ENCODE measurements at regions not wholly inside any gene's neighbourhood (a gene's known extent, or its start where the extent isn't known, plus 50 kb on each side); places are given as distances from the start of the nearest gene placed in this dataset.

DNA sequence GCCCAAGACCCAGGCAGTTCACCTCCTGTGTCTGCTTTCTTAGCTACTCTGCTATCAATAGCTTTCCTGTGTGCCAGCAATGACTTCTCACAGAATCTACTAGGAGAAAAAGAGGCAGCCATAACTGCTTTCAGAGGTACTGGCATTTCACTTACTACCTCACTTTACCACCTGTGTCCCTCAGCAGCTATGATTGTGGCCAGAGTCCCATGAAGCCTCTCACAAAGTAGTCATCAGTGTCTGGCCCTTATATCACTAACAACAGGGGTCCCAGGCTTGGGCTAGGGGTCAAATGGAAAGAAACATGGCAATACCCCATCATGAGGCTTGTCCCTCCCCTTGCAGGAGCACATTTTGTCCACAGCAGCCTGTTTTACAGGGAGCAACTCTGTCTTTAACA lies 62.7 kb upstream of the EPS8L3 start:
- no peak for DNase-seq (ENCODE audit: low spot score)

DNA sequence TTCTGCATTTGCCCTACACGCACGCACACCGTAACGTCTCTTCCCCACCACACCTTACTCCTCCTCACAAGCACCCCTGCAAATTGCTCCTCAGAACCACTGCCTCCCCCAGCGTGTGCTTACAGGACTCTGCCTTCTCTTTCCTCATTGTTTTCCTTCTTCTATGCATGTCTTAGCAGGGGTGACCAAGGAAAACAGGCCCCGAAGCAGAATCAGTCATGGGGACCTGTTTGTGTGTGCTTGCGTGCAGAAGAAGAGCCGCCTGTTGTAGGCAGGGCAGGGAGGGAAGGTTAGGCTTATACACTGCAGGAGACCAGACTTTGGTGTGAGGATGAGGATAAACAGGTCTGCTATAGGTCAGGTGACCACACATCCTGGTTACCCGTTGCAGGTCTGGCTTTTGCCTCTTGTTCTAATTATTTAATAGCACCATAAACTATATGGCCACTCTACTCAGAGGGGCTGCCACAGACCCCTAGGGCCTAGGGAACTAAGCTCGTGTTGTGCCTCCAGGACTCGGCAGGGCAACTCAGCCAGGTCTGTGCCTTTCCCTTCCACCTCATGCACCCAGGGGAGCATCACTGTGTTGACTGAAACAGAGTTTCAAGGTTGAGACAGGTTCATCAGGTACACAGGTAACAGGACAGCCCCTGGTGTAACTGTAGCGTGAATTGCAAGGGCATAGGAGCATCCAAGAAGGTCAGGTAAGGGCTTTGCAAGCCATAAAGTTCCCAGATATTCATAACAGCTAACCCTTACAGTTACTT lies 60.8 kb upstream of the EPS8L3 start:
- no peak for DNase-seq (ENCODE audit: low spot score)

DNA sequence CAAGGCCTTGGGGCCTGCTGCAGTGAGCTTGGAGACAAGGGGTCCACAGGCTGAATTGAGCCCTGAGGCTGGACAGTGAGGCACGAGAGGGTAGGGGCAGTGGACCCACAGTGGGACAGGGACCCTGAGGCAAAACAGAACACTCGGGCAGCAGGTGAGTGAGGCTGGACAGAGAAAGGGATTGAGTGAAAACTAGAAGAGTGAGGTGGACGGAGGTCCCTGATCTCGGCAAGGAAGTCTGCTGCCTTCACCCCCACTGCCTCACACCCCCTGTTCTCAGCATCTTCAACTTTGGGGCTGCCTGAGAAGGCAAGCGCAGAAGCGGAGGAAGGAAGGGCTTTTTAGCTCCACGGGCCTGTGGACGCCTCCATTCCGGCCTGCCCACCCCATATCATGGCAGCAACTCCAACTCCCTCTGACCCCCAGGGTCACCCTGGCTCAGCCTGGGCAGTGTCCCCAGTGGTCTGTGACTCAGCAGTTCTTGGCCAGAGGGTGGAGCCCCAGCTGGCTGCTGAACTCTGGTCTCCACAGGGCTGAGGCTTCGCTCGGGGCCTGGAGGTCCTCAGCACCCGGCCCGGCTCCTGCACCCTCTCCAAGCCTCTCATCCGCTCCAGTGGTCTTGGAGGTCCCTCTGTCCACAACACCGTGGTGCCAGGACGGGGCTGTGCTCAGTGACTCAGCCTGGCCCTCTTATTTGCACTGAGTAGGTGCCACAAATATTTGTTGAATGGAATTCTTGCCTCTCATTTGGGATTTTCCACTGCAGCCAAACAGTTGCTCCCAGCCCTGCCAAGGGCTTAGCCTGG lies 60.0 kb upstream of the EPS8L3 start:
- DNase-seq (ENCODE audit: low spot score), result no peak

DNA sequence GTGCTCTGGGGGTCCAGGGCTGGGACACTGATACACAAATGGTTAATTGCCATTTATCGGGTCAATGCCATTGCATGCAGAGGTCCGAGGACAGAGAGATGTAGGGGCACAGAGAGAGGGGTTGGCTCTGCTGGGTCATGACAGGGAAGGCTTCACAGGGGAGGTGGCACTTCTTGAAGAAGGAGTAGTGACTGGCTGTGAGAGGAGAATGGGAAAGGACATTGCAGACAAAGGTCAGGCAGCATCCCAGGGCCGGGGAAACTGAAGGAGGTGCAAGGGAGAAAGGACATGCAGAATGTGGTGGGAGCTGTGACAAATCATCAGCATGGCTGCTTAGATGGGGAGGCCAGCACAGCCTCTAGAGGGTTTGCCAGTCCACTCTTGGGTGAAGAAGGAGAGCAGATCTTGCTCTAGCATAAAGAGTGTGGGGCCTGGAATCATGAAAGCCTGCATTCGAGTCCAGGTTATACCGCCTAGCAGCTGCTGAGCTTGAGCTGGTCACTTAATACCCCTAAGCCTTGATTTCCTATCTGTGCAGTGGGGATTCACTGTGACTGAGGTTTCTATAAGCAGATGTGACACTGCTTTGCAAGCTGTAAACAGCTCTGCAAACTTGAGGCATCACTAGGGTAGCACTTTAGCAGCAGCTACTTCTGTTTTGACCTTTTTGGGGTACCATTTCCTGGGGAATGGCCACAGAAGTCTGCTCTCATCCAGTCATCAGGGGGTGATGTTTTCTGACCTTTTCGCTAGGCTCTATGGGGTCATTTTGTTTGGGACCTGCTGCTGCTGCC lies 59.2 kb upstream of the EPS8L3 start:
- no peak for DNase-seq (ENCODE audit: low spot score)

- DNase-seq (ENCODE audit: low spot score), result no peak
These were observed 58.4 kb upstream of the EPS8L3 start for GRCh38 chr1:109821831-109822745.

GRCh38 chr1:109821221-109821669 lies 57.5 kb upstream of the EPS8L3 start:
- no peak for DNase-seq (ENCODE audit: low spot score)

DNA sequence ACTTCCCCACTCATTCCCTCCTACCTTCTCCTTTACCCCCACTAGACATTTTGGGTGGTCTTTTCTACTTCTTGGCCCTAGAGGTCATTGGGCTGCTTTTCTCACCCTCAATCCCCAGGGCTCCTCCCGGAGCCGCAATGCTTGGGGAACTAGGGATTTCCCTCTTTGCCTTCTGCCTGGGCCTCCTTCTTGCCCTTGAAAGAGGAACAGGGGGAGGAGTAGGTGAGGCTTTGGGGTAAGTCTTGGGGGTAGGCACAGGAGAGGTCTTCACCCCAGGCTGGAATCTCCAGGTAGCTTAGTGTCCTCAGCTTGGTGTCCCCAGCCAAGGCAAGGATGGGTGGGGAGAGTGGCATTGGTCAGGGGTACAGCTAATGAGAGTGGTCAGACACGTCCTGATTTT lies 56.2 kb upstream of the EPS8L3 start:
- DNase-seq (ENCODE audit: low spot score), result no peak

- no peak for DNase-seq (ENCODE audit: low spot score)
These were observed 55.5 kb upstream of the EPS8L3 start for GRCh38 chr1:109818988-109819764.

DNA sequence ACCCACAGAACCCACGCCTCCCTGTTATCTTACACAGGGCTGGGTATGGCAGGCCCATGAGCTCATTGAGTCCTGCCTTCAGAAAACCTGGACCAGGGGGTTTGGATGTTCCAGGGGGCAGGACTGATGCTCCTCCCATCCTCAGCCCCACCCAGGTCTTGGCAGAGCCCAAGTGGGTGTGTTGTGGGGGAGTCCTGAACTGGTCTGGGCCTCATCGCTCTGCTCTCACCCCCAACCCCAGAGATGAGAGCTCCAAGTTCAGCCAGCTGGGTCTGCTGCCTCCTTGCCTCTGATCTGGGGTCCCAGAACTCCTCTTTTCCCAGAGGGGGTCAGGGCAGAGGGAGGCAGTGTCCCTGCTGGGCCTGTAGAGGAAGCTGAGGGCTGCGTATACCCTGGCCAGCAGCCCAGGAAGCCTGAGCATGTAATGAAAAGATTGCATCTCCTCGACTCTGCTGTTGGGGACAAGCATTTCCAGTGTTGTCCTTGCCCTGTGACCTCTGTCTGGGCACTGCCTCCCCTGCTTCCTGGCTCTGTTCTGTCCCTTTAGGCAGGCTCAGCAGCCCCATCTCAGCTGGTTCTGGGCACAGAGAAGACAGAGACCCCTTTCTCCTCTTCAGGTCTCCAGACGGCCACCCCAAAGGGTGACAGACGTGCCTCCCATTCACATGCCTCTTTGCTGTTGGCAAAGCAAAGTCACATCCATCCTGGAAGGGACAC lies 54.7 kb upstream of the EPS8L3 start:
- DNase-seq (ENCODE audit: low spot score), result no peak

- DNase-seq (ENCODE audit: low spot score), result no peak
These were observed 54.2 kb upstream of the EPS8L3 start for GRCh38 chr1:109817881-109818270.

DNA sequence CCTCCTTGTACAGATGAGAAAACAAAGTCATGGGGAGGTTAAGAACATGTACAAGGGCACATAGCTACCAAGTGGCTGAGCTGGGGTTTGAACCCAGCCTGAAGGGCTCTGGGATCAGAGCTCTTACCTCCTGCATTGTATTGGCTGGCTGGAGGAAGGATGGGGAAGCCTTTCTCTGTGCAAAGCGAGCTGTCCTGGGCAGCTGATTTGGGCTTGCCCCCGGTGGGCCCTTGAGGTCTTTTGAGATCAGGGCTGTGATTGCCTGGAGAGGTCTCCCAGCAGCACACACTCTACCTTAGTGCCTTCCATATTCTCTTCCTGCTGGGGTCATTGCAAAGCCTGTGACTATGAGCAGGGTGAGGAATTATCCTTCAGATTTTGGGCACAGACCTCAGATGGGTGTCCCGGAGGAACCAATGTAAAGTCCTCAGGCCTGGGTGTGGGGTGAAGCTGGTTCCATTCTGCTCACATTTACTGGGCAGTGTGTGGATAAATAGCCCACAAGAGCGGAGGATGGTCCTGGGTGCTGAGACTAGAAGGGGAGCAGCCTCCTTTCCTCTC lies 53.3 kb upstream of the EPS8L3 start:
- no peak for DNase-seq (ENCODE audit: low spot score)

GRCh38 chr1:109816175-109816811 lies 52.6 kb upstream of the EPS8L3 start:
- DNase-seq (ENCODE audit: low spot score), result no peak

GRCh38 chr1:109815809-109816174 lies 52.1 kb upstream of the EPS8L3 start:
- DNase-seq (ENCODE audit: low spot score), result no peak

GRCh38 chr1:109814993-109815786 lies 51.5 kb upstream of the EPS8L3 start:
- no peak for DNase-seq (ENCODE audit: low spot score)

GRCh38 chr1:109814223-109814622 lies 50.5 kb upstream of the EPS8L3 start:
- DNase-seq (ENCODE audit: low spot score), result no peak

All from cerebellar cortex (tissue), 1 donor.